GM23338 (cell line): ENCODE measurements at regions not wholly inside any gene's neighbourhood (a gene's known extent, or its start where the extent isn't known, plus 50 kb on each side); places are given as distances from the start of the nearest gene placed in this dataset.
A peak's percentile ranks its signal among the peaks of the same experiment; 100 is the strongest.

Experiments
- ATAC-seq: fragments of 200-7000 bp; cut with Tn5 transposase; 3 replicates; pipeline ENCODE4 v1.9.1; 2020
- DNase-seq: peaks from one replicate; pipeline ENCODE4 v3.0.0-alpha.2; 2015; ENCODE audit warnings: low spot score
- H2AFZ ChIP-seq: fragments of 200-600 bp; sonication (generic); 2 replicates; pipeline ENCODE4 v1.8.0; 2016; ENCODE audit warnings: antibody characterized with exemption, mild to moderate bottlenecking, moderate library complexity
- H3F3A ChIP-seq: fragments of 200-600 bp; sonication (generic); replicated peaks from 2 replicates; pipeline ENCODE4 v1.8.0; 2017; ENCODE audit warnings: antibody characterized with exemption, mixed run types, low read depth
- H3K27ac ChIP-seq: fragments of 200-600 bp; sonication (generic); 2 replicates; pipeline ENCODE4 v1.6.1; 2016; ENCODE audit warnings: low read depth
- H3K27me3 ChIP-seq: fragments of 200-600 bp; sonication (generic); 2 replicates; pipeline ENCODE4 v1.8.0; 2016; ENCODE audit warnings: mild to moderate bottlenecking, mixed run types, moderate library complexity; ENCODE audit not compliant: insufficient read depth
- H3K36me3 ChIP-seq: fragments of 200-600 bp; sonication (generic); 2 replicates; pipeline ENCODE4 v1.8.0; 2016; ENCODE audit warnings: mild to moderate bottlenecking; ENCODE audit not compliant: insufficient read depth
- H3K4me1 ChIP-seq: fragments of 200-600 bp; sonication (generic); 2 replicates; pipeline ENCODE4 v1.8.0; 2016; ENCODE audit warnings: mild to moderate bottlenecking, moderate library complexity; ENCODE audit not compliant: insufficient read depth
- H3K4me2 ChIP-seq: fragments of 200-600 bp; sonication (generic); 2 replicates; pipeline ENCODE4 v1.7.1; 2017; ENCODE audit warnings: mixed run types
- H3K4me3 ChIP-seq: fragments of 200-600 bp; sonication (generic); 2 replicates; pipeline ENCODE4 v1.6.1; 2016; ENCODE audit warnings: mixed run types
- H3K79me2 ChIP-seq: fragments of 200-600 bp; sonication (generic); replicated peaks from 2 replicates; pipeline ENCODE4 v1.8.0; 2017; ENCODE audit warnings: mild to moderate bottlenecking; ENCODE audit not compliant: insufficient read depth
- H3K9me2 ChIP-seq: fragments of 200-600 bp; sonication (generic); 2 replicates; pipeline ENCODE4 v1.8.0; 2017; ENCODE audit not compliant: insufficient read depth
- H4K20me1 ChIP-seq: fragments of 200-600 bp; sonication (generic); replicated peaks from 2 replicates; pipeline ENCODE4 v1.8.0; 2017; ENCODE audit warnings: mild to moderate bottlenecking; ENCODE audit not compliant: insufficient read depth
- H3K27ac Mint-ChIP-seq: 2 replicates; pipeline ENCODE4 v1.8.0; 2020; ENCODE audit warnings: inconsistent platforms, mild to moderate bottlenecking, moderate library complexity, mixed read lengths
- H3K27me3 Mint-ChIP-seq: 3 replicates; pipeline ENCODE4 v1.8.0; 2022; ENCODE audit warnings: low read depth, mild to moderate bottlenecking, moderate library complexity, mixed read lengths, inconsistent platforms; ENCODE audit not compliant: insufficient read depth, poor library complexity
- H3K36me3 Mint-ChIP-seq: 3 replicates; pipeline ENCODE4 v1.8.0; 2021; ENCODE audit warnings: low read depth, mild to moderate bottlenecking, inconsistent platforms, moderate library complexity, mixed read lengths
- H3K4me1 Mint-ChIP-seq: 3 replicates; pipeline ENCODE4 v1.8.0; 2020; ENCODE audit warnings: mild to moderate bottlenecking, inconsistent platforms, mixed read lengths
- H3K4me3 Mint-ChIP-seq: 3 replicates; pipeline ENCODE4 v1.8.0; 2021; ENCODE audit warnings: moderate library complexity, mild to moderate bottlenecking, inconsistent platforms, mixed read lengths
- H3K9me3 Mint-ChIP-seq: 3 replicates; pipeline ENCODE4 v1.8.0; 2020; ENCODE audit warnings: moderate library complexity, mild to moderate bottlenecking, inconsistent platforms, mixed read lengths
- CREB1 ChIP-seq: fragments of 250-450 bp; sonication (Bioruptor Pico); IDR thresholded peaks from 2 replicates; pipeline ENCODE4 v1.5.0; 2020; ENCODE audit warnings: low read depth, mild to moderate bottlenecking, moderate library complexity
- EZH2 ChIP-seq: fragments of 200-600 bp; sonication (generic); IDR thresholded peaks from one replicate; pipeline ENCODE4 v1.8.0; 2017; ENCODE audit warnings: antibody characterized with exemption, mild to moderate bottlenecking, low read depth; ENCODE audit not compliant: unreplicated experiment
- EZH2phosphoT487 ChIP-seq: fragments of 200-600 bp; sonication (generic); IDR thresholded peaks from one replicate; pipeline ENCODE4 v1.8.1; 2018; ENCODE audit warnings: antibody characterized with exemption; ENCODE audit not compliant: unreplicated experiment
- POLR2AphosphoS5 ChIP-seq: IDR thresholded peaks from 2 replicates; pipeline ENCODE4 v1.6.1; 2016; ENCODE audit warnings: antibody characterized with exemption, low read depth
- ZNF114 ChIP-seq: fragments of 250-450 bp; sonication (Bioruptor Pico); IDR thresholded peaks from 2 replicates; pipeline ENCODE4 v1.5.0; 2020; ENCODE audit warnings: mild to moderate bottlenecking, moderate library complexity
- TF ChIP-seq, protein P1 (sequence below), 2 experiments: fragments of 200-600 bp in 1 of 2; sonication (generic) in 1 of 2; conservative IDR thresholded peaks; 2 replicates each; pipeline versions ENCODE4 v1.5.1 to v1.6.1; 2016 to 2017; ENCODE audit warnings: antibody characterized with exemption in 2 of 2, low read depth in 2 of 2, mild to moderate bottlenecking in 2 of 2, moderate library complexity in 1 of 2
- TF ChIP-seq, protein P2 (sequence below): IDR thresholded peaks from one replicate; pipeline ENCODE4 v1.6.1; 2018; ENCODE audit warnings: antibody characterized with exemption; ENCODE audit not compliant: unreplicated experiment
- TF ChIP-seq, protein P3 (sequence below): fragments of 250-450 bp; sonication (Bioruptor Pico); IDR thresholded peaks from 2 replicates; pipeline ENCODE4 v1.5.0; 2020; ENCODE audit warnings: mild to moderate bottlenecking, moderate library complexity
- TF ChIP-seq, protein P4 (sequence below): IDR thresholded peaks from 2 replicates; pipeline ENCODE4 v1.6.1; 2016; ENCODE audit warnings: antibody characterized with exemption

DNA sequence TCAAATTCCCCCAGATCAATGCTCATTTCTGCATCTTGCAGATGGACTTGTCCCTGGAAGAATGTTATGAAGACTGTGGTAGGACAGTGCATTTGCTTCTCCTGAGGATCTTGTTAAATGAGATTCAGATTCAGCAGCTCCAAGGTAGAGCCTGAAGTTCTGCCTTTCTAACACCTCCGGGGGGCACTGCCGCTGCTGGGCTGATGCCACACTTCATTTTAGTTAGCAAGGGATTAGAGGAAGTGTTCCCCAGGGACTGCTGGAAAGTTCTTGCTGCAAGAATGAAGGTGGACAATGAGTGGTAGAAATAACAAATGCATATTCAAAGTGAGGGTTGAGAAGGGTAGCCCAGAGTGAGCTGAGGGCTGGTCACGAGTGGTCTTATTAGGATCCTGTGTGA, 434.3 kb upstream of the AKR1E2 start:
- no peaks in the 10 kb centered on the region for H3K27me3 Mint-ChIP-seq
- no peak overlapping the region for H3K27ac ChIP-seq
- TF ChIP-seq EZH2, result no peak
- TF ChIP-seq, protein P1, sequence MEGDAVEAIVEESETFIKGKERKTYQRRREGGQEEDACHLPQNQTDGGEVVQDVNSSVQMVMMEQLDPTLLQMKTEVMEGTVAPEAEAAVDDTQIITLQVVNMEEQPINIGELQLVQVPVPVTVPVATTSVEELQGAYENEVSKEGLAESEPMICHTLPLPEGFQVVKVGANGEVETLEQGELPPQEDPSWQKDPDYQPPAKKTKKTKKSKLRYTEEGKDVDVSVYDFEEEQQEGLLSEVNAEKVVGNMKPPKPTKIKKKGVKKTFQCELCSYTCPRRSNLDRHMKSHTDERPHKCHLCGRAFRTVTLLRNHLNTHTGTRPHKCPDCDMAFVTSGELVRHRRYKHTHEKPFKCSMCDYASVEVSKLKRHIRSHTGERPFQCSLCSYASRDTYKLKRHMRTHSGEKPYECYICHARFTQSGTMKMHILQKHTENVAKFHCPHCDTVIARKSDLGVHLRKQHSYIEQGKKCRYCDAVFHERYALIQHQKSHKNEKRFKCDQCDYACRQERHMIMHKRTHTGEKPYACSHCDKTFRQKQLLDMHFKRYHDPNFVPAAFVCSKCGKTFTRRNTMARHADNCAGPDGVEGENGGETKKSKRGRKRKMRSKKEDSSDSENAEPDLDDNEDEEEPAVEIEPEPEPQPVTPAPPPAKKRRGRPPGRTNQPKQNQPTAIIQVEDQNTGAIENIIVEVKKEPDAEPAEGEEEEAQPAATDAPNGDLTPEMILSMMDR (conservative IDR thresholded peaks at IDR 0.05; ENCODE audit: low read depth in 2 of 2), result peak; percentile 44 to 58; a peak in 3 of 4 replicates
- TF ChIP-seq CREB1 (CRISPR knock-in tag), result no peak
- no peak for TF ChIP-seq EZH2phosphoT487
- TF ChIP-seq POLR2AphosphoS5, result no peak
- H3K27me3 ChIP-seq, result no peaks in the 10 kb centered on the region
- H3K4me1 ChIP-seq, result no peaks in the 10 kb centered on the region
- H2AFZ ChIP-seq, result peak overlapping the region; percentile 39; the same call in 1 of the 2 replicates
- H3K27ac Mint-ChIP-seq, result no peak overlapping the region; the same call in 1 of the 2 replicates
- H3K4me3 ChIP-seq, result no peak overlapping the region
- peak; percentile 75 for ATAC-seq
- H3K79me2 ChIP-seq, result no peaks in the 10 kb centered on the region
- H3K36me3 ChIP-seq, result no peaks in the 10 kb centered on the region
- H3K4me1 Mint-ChIP-seq, result peaks cover 6% of the 10 kb centered on the region; the same call in 1 of the 3 replicates
- H3K4me2 ChIP-seq, result no peak overlapping the region
- no peak overlapping the region for H3K4me3 Mint-ChIP-seq
- H3K9me3 Mint-ChIP-seq, result no peaks in the 10 kb centered on the region
- no peaks in the 10 kb centered on the region for H4K20me1 ChIP-seq
- no peaks in the 10 kb centered on the region for H3K36me3 Mint-ChIP-seq
- peak; percentile 56 for DNase-seq
- no peaks in the 10 kb centered on the region for H3K9me2 ChIP-seq
- H3F3A ChIP-seq, result no peaks in the 10 kb centered on the region

DNA sequence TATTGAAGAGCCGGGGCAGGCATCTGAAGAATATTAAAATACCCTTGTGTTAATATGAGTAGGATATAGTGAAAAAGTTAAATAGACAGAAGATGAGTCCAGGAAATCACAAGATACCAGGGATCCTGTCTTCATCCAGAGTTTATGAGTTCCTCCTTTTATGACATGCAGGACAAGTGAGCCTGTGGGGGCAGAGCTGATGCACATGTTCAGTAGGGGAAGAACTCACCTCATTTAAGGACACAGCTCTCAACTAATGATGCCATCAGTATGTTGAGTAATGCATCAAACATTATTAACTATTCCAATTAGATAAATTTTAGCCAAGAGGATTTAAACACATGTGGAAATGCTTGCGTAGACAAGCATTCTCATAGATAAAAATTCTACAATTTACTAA, 435.8 kb upstream of the AKR1E2 start:
- no peak for DNase-seq
- no peak overlapping the region for H3K4me2 ChIP-seq
- no peak overlapping the region for H3K4me3 ChIP-seq
- Mint-ChIP-seq H3K4me3 (no peak overlapping the region), H3K27me3 (no peaks in the 10 kb centered on the region), H3K9me3 (no peaks in the 10 kb centered on the region), H3K27ac (no peak overlapping the region), H3K4me1 (peaks cover 6% of the 10 kb centered on the region; the same call in 1 of the 3 replicates), H3K36me3 (no peaks in the 10 kb centered on the region)
- H3K36me3 ChIP-seq, result no peaks in the 10 kb centered on the region
- H3K9me2 ChIP-seq, result no peaks in the 10 kb centered on the region
- H3K79me2 ChIP-seq, result no peaks in the 10 kb centered on the region
- no peaks in the 10 kb centered on the region for H3F3A ChIP-seq
- no peak overlapping the region for H3K27ac ChIP-seq
- H3K27me3 ChIP-seq, result no peaks in the 10 kb centered on the region
- no peaks in the 10 kb centered on the region for H4K20me1 ChIP-seq
- no peaks in the 10 kb centered on the region for H3K4me1 ChIP-seq
- no peak overlapping the region for H2AFZ ChIP-seq
- ATAC-seq, result no peak
- TF ChIP-seq, protein P2, sequence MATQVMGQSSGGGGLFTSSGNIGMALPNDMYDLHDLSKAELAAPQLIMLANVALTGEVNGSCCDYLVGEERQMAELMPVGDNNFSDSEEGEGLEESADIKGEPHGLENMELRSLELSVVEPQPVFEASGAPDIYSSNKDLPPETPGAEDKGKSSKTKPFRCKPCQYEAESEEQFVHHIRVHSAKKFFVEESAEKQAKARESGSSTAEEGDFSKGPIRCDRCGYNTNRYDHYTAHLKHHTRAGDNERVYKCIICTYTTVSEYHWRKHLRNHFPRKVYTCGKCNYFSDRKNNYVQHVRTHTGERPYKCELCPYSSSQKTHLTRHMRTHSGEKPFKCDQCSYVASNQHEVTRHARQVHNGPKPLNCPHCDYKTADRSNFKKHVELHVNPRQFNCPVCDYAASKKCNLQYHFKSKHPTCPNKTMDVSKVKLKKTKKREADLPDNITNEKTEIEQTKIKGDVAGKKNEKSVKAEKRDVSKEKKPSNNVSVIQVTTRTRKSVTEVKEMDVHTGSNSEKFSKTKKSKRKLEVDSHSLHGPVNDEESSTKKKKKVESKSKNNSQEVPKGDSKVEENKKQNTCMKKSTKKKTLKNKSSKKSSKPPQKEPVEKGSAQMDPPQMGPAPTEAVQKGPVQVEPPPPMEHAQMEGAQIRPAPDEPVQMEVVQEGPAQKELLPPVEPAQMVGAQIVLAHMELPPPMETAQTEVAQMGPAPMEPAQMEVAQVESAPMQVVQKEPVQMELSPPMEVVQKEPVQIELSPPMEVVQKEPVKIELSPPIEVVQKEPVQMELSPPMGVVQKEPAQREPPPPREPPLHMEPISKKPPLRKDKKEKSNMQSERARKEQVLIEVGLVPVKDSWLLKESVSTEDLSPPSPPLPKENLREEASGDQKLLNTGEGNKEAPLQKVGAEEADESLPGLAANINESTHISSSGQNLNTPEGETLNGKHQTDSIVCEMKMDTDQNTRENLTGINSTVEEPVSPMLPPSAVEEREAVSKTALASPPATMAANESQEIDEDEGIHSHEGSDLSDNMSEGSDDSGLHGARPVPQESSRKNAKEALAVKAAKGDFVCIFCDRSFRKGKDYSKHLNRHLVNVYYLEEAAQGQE, result no peak
- no peak for TF ChIP-seq EZH2phosphoT487
- TF ChIP-seq EZH2, result no peak
- TF ChIP-seq, protein P3, sequence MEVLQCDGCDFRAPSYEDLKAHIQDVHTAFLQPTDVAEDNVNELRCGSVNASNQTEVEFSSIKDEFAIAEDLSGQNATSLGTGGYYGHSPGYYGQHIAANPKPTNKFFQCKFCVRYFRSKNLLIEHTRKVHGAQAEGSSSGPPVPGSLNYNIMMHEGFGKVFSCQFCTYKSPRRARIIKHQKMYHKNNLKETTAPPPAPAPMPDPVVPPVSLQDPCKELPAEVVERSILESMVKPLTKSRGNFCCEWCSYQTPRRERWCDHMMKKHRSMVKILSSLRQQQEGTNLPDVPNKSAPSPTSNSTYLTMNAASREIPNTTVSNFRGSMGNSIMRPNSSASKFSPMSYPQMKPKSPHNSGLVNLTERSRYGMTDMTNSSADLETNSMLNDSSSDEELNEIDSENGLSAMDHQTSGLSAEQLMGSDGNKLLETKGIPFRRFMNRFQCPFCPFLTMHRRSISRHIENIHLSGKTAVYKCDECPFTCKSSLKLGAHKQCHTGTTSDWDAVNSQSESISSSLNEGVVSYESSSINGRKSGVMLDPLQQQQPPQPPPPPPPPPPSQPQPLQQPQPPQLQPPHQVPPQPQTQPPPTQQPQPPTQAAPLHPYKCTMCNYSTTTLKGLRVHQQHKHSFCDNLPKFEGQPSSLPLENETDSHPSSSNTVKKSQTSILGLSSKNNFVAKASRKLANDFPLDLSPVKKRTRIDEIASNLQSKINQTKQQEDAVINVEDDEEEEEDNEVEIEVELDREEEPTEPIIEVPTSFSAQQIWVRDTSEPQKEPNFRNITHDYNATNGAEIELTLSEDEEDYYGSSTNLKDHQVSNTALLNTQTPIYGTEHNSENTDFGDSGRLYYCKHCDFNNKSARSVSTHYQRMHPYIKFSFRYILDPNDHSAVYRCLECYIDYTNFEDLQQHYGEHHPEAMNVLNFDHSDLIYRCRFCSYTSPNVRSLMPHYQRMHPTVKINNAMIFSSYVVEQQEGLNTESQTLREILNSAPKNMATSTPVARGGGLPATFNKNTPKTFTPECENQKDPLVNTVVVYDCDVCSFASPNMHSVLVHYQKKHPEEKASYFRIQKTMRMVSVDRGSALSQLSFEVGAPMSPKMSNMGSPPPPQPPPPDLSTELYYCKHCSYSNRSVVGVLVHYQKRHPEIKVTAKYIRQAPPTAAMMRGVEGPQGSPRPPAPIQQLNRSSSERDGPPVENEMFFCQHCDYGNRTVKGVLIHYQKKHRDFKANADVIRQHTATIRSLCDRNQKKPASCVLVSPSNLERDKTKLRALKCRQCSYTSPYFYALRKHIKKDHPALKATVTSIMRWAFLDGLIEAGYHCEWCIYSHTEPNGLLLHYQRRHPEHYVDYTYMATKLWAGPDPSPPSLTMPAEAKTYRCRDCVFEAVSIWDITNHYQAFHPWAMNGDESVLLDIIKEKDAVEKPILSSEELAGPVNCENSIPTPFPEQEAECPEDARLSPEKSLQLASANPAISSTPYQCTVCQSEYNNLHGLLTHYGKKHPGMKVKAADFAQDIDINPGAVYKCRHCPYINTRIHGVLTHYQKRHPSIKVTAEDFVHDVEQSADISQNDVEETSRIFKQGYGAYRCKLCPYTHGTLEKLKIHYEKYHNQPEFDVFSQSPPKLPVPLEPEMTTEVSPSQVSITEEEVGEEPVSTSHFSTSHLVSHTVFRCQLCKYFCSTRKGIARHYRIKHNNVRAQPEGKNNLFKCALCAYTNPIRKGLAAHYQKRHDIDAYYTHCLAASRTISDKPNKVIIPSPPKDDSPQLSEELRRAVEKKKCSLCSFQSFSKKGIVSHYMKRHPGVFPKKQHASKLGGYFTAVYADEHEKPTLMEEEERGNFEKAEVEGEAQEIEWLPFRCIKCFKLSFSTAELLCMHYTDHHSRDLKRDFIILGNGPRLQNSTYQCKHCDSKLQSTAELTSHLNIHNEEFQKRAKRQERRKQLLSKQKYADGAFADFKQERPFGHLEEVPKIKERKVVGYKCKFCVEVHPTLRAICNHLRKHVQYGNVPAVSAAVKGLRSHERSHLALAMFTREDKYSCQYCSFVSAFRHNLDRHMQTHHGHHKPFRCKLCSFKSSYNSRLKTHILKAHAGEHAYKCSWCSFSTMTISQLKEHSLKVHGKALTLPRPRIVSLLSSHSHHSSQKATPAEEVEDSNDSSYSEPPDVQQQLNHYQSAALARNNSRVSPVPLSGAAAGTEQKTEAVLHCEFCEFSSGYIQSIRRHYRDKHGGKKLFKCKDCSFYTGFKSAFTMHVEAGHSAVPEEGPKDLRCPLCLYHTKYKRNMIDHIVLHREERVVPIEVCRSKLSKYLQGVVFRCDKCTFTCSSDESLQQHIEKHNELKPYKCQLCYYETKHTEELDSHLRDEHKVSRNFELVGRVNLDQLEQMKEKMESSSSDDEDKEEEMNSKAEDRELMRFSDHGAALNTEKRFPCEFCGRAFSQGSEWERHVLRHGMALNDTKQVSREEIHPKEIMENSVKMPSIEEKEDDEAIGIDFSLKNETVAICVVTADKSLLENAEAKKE (CRISPR knock-in tag), result no peak
- TF ChIP-seq, protein P4, sequence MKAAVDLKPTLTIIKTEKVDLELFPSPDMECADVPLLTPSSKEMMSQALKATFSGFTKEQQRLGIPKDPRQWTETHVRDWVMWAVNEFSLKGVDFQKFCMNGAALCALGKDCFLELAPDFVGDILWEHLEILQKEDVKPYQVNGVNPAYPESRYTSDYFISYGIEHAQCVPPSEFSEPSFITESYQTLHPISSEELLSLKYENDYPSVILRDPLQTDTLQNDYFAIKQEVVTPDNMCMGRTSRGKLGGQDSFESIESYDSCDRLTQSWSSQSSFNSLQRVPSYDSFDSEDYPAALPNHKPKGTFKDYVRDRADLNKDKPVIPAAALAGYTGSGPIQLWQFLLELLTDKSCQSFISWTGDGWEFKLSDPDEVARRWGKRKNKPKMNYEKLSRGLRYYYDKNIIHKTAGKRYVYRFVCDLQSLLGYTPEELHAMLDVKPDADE, result no peak
- TF ChIP-seq ZNF114 (CRISPR knock-in tag), result no peak
